GM21576 (cell line): ENCODE measurements at regions not wholly inside any gene's neighbourhood (a gene's known extent, or its start where the extent isn't known, plus 50 kb on each side); places are given as distances from the start of the nearest gene placed in this dataset.

Experiments used
- ATAC-seq: cut with Tn5 transposase; IDR thresholded peaks from one replicate; pipeline ENCODE4 v1.9.1; 2021; ENCODE audit warnings: mild to moderate bottlenecking, moderate library complexity; ENCODE audit not compliant: unreplicated experiment

DNA sequence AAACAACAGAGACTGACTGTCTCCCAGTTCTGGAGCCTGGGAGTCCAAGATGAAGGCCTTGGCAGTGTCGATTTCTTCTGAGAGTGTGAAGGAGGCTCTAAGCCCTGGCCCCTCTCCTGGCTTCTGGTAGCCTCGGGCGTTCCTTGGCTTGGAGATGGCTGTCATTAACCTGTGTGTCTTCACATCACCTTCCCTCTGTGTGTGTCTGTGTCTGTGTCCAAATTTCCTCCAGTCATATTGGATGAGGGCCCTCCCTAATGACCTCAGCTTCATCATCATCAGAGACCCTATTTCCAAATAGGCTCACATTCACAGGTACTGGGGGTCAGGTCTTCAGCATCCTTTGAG lies 138.3 kb downstream of the TOMM20 start:
- ATAC-seq: no peak

DNA sequence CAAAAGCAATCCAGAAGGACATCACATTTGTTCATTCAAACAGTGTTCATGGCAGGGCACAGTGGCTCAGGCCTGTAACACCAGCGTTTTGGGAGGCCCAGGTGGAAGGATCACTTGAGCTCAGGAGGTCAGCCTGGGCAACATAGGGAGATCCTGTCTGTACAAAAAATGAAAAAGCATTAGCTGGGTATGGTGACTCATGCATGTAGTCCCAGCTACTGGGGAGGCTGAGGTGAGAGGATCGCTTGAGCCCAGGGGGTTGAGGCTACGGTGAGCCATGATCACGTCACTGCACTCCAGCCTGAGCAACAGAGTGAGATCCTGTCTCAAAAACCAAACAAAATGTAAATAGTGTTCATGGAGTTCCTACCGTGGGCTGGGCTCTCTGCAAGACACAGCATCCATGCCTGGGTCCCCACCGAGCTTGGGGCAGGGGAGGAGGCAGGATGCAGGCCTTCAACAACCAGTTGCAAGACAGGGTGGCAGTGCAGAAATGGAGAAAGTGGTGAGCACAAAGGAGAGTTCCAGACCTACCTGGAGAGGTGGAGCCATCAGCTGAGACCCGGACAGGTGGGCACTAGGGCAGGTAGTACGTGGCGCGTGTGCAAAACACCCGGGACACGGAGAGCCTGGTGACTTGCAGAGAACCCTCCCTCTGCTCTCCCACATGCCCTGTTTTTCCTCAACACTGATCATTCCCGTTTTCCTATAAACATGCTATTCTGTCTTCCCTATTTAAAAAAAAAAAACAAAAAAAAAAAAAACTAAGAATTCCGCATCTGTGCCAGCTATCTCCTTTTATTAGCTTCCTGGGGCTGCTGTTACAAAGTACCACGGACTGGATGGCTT lies 138.9 kb downstream of the TOMM20 start:
- ATAC-seq: no peak

DNA sequence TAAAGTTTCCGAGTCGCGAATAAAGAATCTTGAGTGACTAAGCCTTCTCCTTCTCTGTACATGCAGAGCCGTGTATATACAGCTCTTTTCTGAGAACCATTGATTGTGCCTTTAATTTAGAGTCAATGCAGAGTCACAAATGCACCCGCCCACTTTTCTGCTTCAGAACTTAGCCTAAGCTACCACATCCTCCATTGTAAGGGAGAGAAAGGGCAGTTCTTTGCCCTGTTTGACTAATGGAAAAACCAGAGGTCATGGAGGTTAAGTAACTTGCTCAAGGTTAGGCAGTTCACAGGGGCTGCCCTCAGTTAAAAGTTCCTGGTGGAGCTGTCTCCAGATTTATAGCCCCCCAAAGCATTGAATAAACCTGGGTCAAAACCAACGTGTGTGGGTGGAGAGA lies 139.6 kb downstream of the TOMM20 start:
- ATAC-seq: no peak

DNA sequence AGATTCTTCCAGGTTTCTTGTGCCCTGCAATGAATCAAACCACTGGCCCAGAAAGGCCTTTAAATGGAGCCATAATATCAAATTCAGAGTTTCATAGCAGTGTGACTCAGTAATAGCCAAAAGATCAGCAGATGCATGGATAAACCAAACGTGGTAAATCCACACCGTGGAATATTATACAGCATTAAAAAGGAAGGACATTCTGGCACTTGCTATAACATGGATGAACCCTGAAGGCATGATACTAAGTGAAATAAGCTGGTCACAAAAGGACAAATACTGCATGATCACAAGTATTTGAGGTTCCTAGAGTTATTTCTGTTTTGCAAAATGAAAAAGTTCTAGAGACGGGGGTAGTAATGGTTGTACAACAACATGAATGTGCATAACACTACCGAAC lies 140.1 kb downstream of the TOMM20 start:
- no peak for ATAC-seq

DNA sequence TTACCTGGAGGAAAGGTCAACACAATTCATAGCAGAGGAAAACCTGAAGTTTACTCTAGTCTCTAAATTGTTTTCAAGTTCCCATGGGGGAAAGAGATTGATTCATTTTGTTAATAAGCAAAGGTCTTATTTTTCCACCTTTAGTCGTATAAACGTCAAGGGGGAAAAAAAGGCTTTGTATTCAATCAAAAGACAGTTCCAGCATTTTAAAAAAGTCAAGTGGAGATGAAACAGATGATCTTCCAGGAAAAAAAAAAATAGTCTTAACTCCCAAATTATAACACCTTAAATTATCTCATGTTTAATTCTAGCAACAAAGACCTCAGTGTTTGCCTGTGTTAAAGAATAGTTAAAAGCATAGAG lies 140.5 kb downstream of the TOMM20 start:
- no peak for ATAC-seq

DNA sequence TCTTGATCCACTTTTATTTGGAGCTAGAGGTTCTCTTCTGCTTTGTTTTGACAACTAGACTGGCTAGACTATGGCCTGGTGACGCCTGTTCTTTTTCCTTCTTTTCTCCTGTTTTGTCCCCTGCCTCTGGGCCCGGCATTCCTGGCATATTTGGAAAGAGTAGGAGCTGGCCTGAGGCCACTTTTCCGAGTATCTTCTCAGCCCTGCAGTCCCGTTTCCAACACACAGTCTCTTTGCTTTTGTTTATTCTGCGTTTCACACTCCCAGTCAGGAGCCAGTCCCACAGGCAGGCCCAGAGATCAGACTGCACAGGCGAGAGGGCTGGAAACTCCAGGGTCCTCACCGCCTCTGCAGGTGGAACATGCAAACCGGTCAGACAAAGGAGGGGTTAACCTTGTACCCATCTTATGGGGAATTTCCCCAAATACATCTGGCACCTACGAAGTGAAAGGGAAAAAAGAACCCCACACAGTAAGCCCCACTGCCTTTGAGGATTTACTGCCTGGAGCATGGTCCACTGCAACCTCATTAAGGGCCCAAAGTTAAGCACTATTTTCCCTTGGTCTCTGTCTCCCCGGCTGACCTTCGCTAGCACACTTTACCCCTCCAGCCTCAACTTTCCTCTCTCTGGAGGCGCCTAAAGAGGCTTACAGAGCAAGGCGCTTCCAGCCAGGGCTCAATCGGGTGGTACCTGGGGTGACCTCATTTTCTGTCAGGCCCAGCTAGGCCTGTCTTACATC lies 141.1 kb downstream of the TOMM20 start:
- ATAC-seq: peak; percentile 56

DNA sequence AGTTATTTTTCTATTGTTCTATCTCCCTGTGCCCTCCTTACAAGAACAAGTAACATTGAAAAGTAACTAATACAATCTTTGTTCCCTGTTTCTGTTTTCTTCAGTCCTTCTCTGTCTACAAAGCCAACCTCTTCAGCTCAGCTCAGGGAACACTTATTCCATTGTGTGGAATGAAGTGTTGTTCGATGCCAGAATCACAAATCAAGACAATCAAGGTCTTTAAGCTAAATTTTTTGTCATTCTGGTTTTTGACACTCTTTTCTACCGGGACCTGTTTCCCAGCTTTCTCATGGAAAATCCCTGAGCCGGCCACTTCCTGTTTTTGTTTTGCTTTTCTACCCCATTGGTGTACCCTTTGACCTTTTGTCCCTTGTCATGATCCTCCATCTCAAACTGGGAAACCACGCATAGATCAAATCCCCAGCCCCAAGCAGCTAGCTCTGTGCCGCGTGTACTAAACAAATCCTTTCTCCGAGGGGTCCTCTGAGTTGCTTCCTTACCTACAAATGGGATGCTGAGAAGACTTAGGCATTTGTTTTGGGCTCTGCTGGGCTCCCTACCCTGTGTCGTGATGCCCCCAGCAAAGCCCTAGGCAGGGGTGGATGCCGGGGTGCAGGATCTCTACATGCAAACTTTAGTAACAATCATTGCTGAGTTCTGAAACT lies 141.8 kb downstream of the TOMM20 start:
- ATAC-seq: no peak

DNA sequence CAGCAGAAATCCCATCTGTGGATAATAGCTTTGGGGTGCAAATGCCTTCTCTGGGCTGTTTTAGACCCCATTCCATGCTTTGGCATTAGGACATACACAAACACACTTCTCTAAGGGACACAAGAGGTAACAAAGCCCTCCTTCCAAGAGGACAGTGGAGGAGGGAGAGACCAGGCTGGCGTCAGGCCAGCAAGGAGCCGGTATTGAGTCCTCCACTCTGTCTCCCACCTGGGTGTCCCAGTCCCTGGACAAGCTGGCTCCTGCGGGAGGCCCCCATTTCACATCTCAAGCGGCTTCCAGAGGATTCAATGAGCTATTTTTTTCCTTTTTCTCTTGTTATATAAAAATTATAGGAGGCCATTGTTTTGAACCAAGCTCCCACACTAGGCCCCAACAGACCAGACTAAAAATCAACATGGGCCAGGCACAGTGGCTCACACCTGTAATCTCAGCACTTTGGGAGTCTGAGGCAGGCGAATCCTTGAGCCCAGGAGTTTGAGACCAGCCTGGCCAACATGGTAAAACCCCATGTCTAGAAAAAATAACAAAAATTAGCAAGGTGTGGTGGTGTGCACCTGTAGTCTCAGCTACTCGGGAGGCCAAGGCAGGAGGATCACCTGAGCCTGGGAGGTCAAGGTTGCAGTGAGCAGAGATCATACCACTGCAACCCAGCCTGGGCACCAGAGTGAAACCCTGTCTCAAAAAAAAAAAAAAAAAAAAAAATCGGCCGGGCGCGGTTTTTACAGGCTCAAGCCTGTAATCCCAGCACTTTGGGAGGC lies 142.9 kb downstream of the TOMM20 start:
- ATAC-seq: no peak

DNA sequence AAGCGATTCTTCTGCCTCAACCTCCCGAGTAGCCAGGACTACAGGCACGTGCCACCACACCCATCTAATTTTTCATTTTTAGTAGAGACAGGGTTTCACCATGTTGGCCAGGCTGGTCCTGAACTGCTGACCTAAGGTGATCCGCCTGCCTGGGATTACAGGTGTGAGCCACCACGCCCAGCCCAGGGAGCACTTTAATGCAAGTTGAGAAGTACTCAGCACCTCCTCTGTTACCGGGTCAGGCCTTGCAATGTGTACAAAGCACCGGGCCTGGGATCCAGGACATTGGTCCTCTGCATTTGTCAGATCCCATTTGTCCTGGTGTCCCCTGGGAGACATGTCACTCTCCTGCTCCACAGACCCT lies 143.6 kb downstream of the TOMM20 start:
- ATAC-seq: no peak

DNA sequence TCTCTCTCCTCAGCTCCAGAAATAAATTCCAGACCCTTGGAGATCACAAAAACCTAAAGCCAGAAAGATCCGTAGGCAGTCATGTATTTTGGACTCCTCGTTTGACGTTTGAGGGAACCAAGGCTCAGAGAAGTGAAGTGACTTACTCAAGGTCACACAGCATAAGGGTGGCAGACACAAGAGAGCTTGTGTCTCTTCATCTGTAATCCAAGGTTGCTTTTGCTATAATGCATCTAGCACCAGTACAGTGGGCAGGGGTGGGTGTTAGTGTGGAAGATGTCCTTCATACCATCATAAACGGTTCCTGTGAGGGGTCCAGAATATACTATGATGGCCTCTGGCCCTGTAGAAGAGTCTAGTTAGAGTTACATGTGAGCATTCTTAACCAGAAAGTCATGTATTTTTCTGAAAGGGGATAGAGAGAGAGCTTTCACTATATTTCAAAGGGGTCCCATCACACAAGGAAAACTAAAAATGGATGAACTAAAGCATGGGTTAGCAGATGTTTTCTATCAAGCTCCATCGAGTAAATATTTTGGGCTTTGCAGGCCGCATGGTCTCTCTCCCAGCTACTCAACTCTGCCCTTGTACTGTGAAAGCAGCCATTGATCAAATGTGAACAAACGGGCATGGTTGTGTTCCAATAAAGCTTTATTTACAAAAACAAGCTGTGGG lies 144.9 kb downstream of the TOMM20 start:
- ATAC-seq: no peak

DNA sequence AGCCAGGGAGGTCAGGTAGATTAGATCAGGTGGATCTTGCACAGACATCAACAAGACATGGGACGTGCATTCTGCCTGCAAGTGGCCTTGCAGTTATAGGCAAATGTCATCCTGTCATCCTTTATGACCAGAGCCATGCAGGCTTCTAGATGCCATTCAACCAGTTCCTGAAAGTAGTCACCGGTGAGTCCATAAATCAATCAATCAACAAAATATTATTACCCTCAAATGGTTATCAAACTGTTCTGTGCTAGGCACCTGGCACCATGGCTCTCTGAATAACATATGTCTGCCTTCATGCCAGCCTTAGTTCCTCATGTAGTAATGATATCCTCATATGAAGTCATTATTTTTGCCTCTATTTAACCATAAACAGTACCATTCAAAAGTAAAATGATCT lies 146.9 kb downstream of the TOMM20 start:
- no peak for ATAC-seq

DNA sequence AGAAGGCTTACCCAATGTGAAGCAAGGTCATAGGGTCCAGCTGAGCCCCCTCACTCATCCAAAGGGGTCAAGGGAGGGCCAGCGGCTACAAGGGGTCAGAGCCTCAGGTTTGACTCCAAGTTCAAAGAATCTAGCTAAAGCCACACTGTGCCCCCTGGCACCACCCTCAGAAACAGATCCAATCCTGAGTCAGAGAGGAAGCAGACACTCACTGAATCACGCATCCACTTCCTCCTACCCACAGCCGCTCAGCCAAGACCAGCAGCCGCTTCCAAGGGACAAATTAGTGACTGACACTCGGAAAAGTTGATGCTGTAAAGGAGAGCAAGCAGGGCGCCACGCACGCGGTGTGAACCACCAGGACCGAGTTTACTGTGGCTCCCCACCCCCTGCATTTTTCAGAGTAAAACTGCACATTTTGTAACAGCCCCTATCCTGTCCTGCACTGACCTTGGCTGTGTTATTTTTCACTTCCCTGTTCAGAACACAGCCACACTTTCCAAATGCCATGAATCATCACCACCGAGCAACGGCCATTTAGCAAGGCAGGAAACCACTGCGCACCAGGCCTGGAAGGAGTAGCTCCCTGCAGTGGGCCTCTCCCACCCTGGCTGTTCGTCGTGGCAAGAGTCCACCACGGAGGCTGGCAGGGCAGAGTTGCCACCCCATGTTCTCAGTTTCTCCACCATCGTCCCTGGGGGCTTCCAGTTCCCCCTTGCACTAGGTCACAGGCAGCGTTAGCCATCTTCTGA lies 147.8 kb downstream of the TOMM20 start:
- peak; percentile 34 for ATAC-seq

DNA sequence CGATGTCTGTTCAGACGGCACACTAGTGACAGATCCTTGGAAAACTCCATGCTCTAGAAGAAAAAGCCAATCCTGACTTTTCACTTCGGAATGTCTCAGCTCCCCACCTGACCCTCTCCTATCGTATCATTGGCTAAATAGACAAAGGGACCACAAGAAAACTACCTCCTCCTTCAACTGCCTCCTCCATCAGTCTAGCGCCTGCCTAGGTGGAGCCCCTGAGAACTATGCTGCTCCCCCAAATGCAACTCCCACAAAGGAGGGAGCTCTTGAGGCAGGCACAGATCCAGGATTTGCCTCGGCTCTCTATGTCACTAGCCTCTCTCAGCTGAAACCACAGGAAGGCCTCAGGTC lies 148.4 kb downstream of the TOMM20 start:
- ATAC-seq: peak; percentile 7

DNA sequence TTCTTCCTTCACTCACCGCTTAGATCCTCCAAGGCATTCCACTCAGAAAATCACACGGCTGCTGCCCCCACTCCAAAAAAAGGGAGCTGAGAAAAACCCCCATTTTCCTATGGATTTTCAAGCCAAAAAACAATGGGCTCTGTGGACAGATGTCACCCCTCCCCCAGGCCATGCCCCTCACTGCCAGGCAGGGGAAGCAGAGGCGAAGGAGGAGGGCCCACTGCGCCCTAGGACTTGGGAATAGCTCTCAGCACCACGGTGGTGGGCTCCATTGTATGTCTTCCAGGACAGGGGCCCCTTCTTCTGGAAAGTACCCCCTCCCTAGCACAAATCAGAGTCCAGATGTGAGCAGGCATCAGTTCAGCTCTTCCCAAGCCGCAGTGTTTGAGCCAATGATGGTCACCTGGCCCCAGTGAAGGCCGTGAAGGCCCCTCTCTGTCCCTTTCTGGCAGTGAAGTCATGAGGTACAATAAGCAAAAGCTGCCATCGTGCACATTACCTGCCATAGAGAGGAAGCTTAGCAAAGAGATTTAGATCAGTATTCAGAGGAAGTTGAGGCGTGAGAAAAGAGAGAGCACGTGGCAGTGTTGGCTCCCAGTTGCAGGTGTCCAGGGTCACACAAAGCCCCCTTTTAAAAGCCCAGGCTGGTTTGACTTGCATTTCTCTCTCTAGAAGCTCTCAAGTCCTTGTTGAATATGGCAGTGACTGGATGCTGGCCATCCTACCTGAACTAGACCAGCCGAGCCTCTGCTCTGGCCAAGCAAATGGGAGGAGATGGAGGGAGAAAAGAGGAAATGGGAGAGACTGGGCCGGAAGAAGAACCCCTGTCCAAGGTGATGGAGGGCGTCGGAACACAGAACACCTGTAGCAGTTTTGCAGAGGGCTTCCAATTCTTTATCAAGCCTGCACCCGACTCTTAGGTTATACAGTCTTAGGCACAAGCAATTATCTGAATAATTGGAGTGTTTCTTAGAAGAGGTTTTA lies 149.0 kb downstream of the TOMM20 start:
- no peak for ATAC-seq

DNA sequence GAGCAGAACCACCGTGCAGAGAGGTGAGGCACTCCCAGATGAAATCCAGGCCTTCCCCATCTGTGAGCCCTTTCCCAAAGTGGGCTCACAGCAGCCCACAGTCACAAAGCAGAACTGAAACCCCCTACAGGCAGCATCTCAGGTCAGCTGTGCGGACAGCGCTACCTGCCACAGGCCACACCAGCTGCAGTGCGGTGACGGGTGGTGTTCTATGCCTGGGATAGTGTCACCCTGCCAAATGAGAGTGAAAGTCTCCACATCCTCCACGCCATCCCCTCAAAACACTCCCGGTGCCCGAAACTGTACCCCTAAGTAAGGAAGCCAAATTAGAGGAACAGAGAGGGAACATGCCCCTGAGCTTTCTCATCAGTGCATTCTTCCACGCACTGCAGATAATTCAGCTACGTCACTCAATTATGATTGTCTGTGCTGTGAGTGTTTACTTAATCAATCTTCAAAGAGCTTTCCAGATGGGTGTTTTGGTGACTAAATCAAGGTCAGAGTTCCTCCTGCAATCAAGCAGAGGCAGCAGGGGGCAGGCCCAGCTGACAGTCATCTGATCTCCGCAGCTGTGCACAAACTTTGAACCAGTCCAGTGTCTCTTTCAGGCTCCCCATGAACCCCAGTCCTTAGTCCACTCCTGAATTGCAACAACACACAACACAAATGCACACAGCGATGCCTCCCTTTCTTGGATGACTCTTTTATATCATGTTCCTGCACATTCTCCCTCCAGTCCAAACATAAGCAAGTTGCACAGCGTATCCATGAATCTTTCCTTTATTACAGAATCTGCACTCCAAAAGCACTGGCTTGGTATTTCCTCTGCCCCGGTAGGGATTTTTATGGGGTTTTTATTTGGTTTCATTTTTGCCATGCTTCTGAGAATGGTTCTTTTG lies 150.0 kb downstream of the TOMM20 start:
- ATAC-seq: peak; percentile 74

DNA sequence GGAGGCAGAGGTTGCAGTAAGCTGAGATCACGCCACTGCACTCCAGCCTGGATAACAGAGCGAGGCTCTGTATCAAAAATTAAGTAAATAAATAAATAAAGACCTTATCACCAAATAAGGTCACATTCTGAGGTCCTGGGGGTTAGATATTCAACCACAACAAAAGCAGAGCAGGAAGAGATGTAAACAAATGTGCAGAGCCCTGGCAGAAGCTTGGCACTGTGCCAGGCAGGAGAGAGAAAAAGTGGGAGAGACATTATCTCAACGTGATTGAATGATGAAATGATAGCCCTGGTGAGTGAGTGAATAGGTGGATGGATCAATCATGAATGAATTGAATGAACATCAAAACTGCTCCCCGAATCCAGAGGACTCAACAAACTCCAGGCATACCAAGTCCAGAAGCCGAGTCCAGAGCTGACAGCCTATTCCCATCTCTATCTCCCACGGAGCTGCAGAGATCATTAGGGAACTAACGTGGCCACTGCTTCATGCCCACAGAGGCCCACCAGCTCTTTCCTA lies 150.7 kb downstream of the TOMM20 start:
- ATAC-seq: no peak

DNA sequence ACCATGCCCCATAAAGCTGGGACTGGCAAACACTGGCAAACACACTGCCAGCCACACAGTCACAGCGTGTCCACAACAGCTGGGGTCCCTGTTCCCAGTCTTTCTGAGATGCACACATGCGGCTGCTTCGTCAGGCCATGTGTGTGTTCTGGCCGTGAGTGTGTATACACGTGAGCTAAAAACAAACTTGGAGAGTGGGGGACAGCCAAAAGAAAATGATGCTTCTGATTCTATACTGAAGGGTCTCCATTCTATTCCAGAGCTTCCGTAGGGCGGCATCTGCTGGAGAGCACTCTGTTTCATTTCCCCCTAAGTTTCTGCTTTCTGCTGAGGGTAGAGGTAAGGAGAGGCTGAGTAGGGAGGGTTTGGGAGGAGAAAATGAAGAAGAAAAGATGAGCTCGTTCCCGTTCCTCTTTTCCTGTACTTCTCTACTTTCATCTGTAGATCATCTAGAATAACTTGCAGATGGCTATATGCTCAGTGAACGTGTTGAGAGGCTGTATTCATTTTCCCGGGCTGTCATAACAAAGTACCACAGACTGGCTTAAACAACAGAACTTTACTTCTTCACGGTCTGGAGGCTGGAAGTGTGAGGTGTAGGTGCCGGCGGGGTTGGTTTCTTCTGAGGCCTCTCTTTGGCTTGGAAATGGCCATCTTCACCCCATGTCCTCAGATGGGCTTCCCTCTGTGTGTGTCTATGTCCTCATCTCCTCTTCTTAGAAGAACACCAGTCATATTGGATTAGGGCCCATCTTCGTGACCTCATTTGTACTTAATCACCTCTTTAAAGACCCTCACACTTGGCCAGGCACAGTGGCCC lies 151.6 kb downstream of the TOMM20 start:
- no peak for ATAC-seq
